ENCODE measurements at regions not wholly inside any gene's neighbourhood (a gene's known extent, or its start where the extent isn't known, plus 50 kb on each side); places are given as distances from the start of the nearest gene placed in this dataset.

- no peak for DNase-seq
Measured at GRCh38 chr5:4420681-4421080, 719.4 kb upstream of the ADAMTS16 start.

- DNase-seq, result no peak
Measured at GRCh38 chr5:4422247-4422646, 717.9 kb upstream of the ADAMTS16 start.

- no peak for DNase-seq
Measured at GRCh38 chr5:4424895-4425294, 715.2 kb upstream of the ADAMTS16 start.

- DNase-seq, result no peak
Measured at GRCh38 chr5:4440536-4440935, 699.6 kb upstream of the ADAMTS16 start.

- DNase-seq, result no peak
Measured at GRCh38 chr5:4442221-4442620, 697.9 kb upstream of the ADAMTS16 start.

GRCh38 chr5:4447657-4448056, 692.5 kb upstream of the ADAMTS16 start:
- no peak for DNase-seq

GRCh38 chr5:4453655-4454054, 686.5 kb upstream of the ADAMTS16 start:
- DNase-seq, result no peak

- DNase-seq, result no peak
Measured at GRCh38 chr5:4479426-4479825, 660.7 kb upstream of the ADAMTS16 start.

GRCh38 chr5:4480528-4481349, 659.4 kb upstream of the ADAMTS16 start:
- DNase-seq, result no peak

- DNase-seq, result no peak
Measured at GRCh38 chr5:4487581-4487980, 652.5 kb upstream of the ADAMTS16 start.

- no peak for DNase-seq
Measured at GRCh38 chr5:4511996-4512656, 628.0 kb upstream of the ADAMTS16 start.

- DNase-seq, result no peak
Measured at GRCh38 chr5:4513381-4513780, 626.7 kb upstream of the ADAMTS16 start.

- no peak for DNase-seq
Measured at GRCh38 chr5:4514067-4514648, 626.0 kb upstream of the ADAMTS16 start.

- no peak for DNase-seq
Measured at GRCh38 chr5:4518903-4519672, 621.0 kb upstream of the ADAMTS16 start.

- DNase-seq, result no peak
Measured at GRCh38 chr5:4520559-4520958, 619.6 kb upstream of the ADAMTS16 start.

GRCh38 chr5:4523038-4523437, 617.1 kb upstream of the ADAMTS16 start:
- DNase-seq, result no peak

- DNase-seq, result no peak
Measured at GRCh38 chr5:4531756-4532704, 608.1 kb upstream of the ADAMTS16 start.

- no peak for DNase-seq
Measured at GRCh38 chr5:4532705-4533080, 607.4 kb upstream of the ADAMTS16 start.

- no peak for DNase-seq
Measured at GRCh38 chr5:4533457-4534105, 606.5 kb upstream of the ADAMTS16 start.

- DNase-seq, result no peak
Measured at GRCh38 chr5:4537489-4537888, 602.6 kb upstream of the ADAMTS16 start.

GRCh38 chr5:4540375-4541173, 599.6 kb upstream of the ADAMTS16 start:
- DNase-seq, result no peak

Measured in NCI-H226 (cell line).